ENCODE measurements at regions not wholly inside any gene's neighbourhood (a gene's known extent, or its start where the extent isn't known, plus 50 kb on each side); places are given as distances from the start of the nearest gene placed in this dataset.
"Not testable (repeated sequence)": the region's sequence is repeated elsewhere in the genome, so short reads cannot be mapped to it uniquely, and the experiment has no call there.

DNA sequence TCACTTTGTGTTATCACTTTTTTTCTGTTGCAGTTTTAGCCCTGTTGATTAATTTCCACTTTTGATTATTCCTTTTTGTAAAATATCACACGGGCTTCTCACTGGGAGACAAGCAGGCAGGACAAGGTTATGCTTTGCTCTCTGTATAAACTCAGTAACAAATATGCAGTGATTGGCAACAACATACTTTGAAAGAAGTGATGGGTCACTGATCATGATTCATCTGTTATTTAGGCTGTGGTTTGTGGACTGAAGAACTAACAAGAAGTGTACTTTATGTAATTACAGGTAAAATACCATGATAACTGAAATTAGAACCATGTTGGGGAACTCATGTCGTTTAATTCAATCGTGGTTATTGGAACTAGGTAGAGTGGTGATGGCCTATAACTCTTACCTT lies 62.1 kb upstream of the ABI1 start:
- TF ChIP-seq, protein P1, sequence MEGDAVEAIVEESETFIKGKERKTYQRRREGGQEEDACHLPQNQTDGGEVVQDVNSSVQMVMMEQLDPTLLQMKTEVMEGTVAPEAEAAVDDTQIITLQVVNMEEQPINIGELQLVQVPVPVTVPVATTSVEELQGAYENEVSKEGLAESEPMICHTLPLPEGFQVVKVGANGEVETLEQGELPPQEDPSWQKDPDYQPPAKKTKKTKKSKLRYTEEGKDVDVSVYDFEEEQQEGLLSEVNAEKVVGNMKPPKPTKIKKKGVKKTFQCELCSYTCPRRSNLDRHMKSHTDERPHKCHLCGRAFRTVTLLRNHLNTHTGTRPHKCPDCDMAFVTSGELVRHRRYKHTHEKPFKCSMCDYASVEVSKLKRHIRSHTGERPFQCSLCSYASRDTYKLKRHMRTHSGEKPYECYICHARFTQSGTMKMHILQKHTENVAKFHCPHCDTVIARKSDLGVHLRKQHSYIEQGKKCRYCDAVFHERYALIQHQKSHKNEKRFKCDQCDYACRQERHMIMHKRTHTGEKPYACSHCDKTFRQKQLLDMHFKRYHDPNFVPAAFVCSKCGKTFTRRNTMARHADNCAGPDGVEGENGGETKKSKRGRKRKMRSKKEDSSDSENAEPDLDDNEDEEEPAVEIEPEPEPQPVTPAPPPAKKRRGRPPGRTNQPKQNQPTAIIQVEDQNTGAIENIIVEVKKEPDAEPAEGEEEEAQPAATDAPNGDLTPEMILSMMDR (IDR thresholded peaks at IDR 0.05), result not testable (repeated sequence)
- TF ChIP-seq POLR2A (IDR thresholded peaks at IDR 0.05), result not testable (repeated sequence)
